UCSD-AML1 (cell line): ENCODE measurements at regions not wholly inside any gene's neighbourhood (a gene's known extent, or its start where the extent isn't known, plus 50 kb on each side); places are given as distances from the start of the nearest gene placed in this dataset.

Experiments used
- DNase-seq: peaks from one replicate; lab custom pipeline; 2025; ENCODE audit not compliant: unreplicated experiment; lab: John Stamatoyannopoulos, UW

- DNase-seq: no peak
These were observed 230.2 kb upstream of the CD96 start for GRCh38 chr3:111311709-111312235.

- no peak for DNase-seq
These were observed 227.7 kb upstream of the CD96 start for GRCh38 chr3:111314181-111314873.

GRCh38 chr3:111314898-111315297, 227.1 kb upstream of the CD96 start:
- no peak for DNase-seq

DNA sequence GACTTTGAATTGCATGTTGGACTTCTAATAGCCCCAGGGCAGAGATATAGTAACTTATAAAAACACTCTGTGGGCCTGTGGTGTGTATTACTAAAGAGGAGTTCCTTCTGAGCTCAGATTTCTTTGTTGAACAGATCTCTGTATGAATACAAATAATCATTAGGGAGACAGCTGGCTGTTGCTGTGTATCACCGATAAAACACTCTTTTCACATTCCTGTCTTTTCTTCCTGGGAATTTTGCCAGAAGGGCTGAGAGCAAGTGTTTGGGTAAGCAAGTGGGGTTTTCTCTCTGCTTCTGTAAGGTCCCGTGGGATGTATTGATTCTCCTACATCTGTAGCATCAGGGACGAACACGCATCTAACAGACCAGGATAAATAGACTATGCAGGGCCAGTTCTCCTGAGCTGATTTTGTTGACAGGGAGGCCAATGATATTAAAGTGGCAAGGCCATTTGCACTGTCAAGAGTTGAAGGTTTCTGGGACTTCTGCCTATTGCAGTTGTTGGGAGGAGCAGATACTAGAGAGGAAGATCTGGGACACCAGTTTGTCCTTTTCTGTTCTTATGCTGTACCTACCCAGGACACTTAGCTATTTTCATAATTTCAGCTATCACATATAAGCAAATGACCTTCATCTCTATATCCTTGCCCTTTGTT, 225.9 kb upstream of the CD96 start:
- DNase-seq: no peak

GRCh38 chr3:111318289-111318688, 223.7 kb upstream of the CD96 start:
- no peak for DNase-seq

GRCh38 chr3:111319598-111319997, 222.4 kb upstream of the CD96 start:
- DNase-seq: no peak

DNA sequence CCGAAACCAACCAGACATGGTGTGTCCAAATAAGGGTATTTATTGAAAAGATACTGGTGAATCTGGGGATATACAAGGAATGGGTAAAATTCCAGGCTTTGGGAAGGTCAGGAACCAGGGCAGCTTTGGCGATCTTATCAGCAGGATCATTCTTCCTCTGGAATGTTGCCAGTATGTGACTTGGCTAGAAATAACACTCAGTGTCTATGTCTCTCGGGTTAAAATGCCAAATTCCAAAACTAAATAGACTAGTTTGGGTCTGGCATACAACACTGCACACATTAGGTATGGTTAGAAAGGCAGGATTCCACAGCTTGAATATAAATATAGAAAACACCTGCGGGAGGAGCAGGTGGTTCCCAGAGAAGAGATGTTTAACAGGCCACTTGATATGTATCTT, 220.2 kb upstream of the CD96 start:
- DNase-seq: no peak

GRCh38 chr3:111323019-111323418, 219.0 kb upstream of the CD96 start:
- no peak for DNase-seq

- no peak for DNase-seq
These were observed 217.8 kb upstream of the CD96 start for GRCh38 chr3:111324151-111324550.

- no peak for DNase-seq
These were observed 217.4 kb upstream of the CD96 start for GRCh38 chr3:111324645-111325044.

DNA sequence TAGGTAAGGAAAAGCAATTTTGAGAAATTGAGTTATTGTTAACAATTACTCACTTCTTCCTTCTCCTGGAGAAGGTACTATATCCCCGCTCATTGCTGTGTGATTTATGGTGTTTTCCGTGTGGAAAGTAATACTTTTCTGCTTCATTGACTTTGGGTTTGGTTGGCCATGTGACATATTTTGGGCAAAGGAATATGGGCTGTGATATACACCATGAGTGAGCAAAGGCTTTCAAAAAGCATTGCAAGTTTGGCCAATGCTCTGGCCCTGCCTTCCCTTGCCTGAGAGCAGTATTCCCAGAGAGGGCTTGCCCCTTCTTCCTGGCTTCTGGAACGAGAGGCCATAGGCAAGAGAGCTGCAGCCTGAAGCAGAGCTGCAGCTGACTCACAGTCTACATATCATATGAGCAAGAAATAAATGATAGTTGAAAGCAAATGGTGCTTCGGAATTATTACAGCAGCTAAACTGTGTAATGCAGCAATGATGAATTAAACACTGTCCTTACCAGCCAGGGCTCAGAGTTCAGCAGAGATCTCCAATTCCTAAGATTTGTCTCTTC, 216.8 kb upstream of the CD96 start:
- no peak for DNase-seq

DNA sequence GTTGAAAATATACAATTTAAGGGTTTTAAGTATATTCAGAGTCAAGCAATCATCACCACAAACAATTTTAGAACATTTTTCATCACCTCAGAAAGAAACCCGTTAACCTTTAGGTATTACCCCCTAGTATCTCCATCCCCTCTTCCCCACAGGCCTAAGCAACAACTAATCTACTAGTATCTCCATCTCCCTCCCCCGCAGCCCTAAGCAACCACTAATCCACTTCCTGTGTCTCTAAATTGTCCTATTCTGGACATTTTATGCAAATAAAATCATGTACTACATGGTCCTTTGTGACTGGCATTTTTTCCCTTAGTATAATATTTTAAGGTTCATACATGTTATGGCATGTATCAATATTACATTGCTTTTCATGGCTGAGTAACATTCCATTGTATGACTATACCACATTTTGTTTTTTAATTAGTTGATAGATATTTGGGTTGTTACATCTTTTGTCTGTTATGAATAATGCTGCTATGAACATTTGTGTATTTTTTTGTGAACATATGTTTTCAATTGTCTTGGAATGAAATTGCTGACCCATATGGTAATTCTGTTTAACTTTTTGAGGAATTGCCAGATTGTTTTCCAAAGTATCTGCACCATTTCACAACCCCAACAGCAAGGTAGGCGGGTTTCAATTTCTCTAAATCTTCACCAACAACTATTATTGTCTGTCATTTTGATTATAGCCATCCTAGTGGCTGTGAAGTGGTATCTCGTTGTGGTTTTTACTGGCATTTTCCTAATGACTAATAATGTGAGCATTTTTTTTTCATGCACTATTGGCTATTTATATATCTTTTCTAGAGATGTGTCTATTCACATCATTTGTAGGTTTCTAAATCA, 215.6 kb upstream of the CD96 start:
- DNase-seq: no peak

GRCh38 chr3:111331306-111331705, 210.7 kb upstream of the CD96 start:
- DNase-seq: no peak

GRCh38 chr3:111331912-111332311, 210.1 kb upstream of the CD96 start:
- DNase-seq: no peak

GRCh38 chr3:111332488-111333080, 209.4 kb upstream of the CD96 start:
- no peak for DNase-seq

GRCh38 chr3:111333642-111334041, 208.4 kb upstream of the CD96 start:
- DNase-seq: no peak

GRCh38 chr3:111335512-111336303, 206.3 kb upstream of the CD96 start:
- DNase-seq: no peak

GRCh38 chr3:111336511-111336910, 205.5 kb upstream of the CD96 start:
- no peak for DNase-seq

- DNase-seq: peak; percentile 11
These were observed 203.8 kb upstream of the CD96 start for GRCh38 chr3:111338059-111338698.

DNA sequence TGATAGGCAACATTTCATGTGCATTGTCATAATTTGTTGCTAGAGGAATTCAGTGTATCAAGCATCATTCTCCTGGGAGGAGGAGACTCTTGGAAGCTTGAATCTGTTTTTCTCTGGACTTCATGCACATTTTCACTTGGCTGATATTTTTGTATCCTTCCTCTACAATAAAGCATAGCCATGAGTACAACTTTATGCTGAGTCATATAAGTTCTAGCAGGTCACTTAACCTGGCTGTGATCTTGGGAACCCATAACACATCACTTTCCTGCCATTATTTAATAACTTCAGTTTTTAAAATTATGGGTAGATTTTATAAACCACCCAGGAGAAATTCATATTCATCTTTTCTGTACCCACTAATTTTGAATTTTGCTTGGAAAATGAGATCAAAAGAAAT, 203.0 kb upstream of the CD96 start:
- no peak for DNase-seq
